ENCODE measurements at regions not wholly inside any gene's neighbourhood (a gene's known extent, or its start where the extent isn't known, plus 50 kb on each side); places are given as distances from the start of the nearest gene placed in this dataset.

DNA sequence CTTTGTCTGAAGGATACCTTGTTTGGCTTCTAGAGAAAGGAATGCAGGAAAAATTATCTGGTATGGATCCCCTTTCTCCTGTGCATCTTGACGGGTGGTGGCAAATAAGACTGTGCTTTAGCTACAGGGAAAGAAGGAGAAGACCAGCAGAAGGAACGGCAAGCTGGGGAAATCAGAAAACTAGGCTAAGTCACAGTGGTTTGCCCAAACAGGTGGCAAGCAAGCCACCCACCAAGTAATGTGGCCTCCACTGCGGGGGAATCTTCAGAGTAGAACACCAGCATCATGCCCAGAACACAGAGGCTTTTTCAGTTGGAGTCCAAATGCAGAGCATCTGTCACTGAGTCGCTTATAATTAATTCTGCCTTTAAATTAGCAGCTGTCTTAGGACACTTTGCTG lies 282.8 kb downstream of the PHF14 start:
- no peak overlapping the region for H3K4me3 ChIP-seq (ENCODE audit: insufficient read depth, low read depth, low read length)

More for the DNA sequence above, 282.8 kb downstream of the PHF14 start:
- H2AK9ac ChIP-seq (replicated peaks; ENCODE audit: low read depth, low read length, poor library complexity), result no peak overlapping the region
- no peaks in the 10 kb centered on the region for H3K27me3 ChIP-seq (ENCODE audit: control insufficient read depth, insufficient read depth, low read length)
- H2BK20ac ChIP-seq (ENCODE audit: low read depth, low read length), result no peak overlapping the region
- no peak for DNase-seq
- H3K56ac ChIP-seq (ENCODE audit: extremely low read depth, insufficient read depth, low read length), result no peak overlapping the region
- no peak overlapping the region for H3K4ac ChIP-seq (ENCODE audit: low read depth, low read length)
- no peak overlapping the region for H4K5ac ChIP-seq (ENCODE audit: low read depth, low read length)
- H3K27ac ChIP-seq (ENCODE audit: insufficient read depth, low read length), result no peak overlapping the region
- H3K79me1 ChIP-seq (ENCODE audit: low read depth in 1 of 2, low read length in 2 of 2), result no peaks in the 10 kb centered on the region
- peaks cover 1% of the 10 kb centered on the region; the same call in 1 of the 2 replicates for H3K9me3 ChIP-seq (ENCODE audit: control insufficient read depth, insufficient read depth, low read length)
- no TSS peak for BruUV-seq (replicated peaks)
- TF ChIP-seq RFX5 (IDR thresholded peaks at IDR 0.05; ENCODE audit: low read depth, low read length), result no peak
- TF ChIP-seq BHLHE40 (IDR thresholded peaks at IDR 0.05; ENCODE audit: low read depth, low read length), result no peak
- TF ChIP-seq FOS (IDR thresholded peaks at IDR 0.05; ENCODE audit: low read depth, low read length), result no peak
- no peak for TF ChIP-seq SMC3 (IDR thresholded peaks at IDR 0.05; ENCODE audit: low read depth, low read length)
- no peak for TF ChIP-seq NFE2L2 (IDR thresholded peaks at IDR 0.05; ENCODE audit: low read depth, low read length)
- TF ChIP-seq, protein P1, sequence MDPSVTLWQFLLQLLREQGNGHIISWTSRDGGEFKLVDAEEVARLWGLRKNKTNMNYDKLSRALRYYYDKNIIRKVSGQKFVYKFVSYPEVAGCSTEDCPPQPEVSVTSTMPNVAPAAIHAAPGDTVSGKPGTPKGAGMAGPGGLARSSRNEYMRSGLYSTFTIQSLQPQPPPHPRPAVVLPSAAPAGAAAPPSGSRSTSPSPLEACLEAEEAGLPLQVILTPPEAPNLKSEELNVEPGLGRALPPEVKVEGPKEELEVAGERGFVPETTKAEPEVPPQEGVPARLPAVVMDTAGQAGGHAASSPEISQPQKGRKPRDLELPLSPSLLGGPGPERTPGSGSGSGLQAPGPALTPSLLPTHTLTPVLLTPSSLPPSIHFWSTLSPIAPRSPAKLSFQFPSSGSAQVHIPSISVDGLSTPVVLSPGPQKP (IDR thresholded peaks at IDR 0.05; ENCODE audit: borderline replicate concordance, low read depth, low read length), result no peak
- no peak for TF ChIP-seq CTCF (conservative IDR thresholded peaks at IDR 0.05; ENCODE audit: low read depth, low read length)
- no peak for TF ChIP-seq RCOR1 (IDR thresholded peaks at IDR 0.05; ENCODE audit: insufficient replicate concordance, low read length)
- no peak for TF ChIP-seq USF2 (IDR thresholded peaks at IDR 0.05; ENCODE audit: low read depth, low read length)
- TF ChIP-seq POLR2A (IDR thresholded peaks at IDR 0.05; ENCODE audit: low read depth, low read length), result no peak
- TF ChIP-seq CHD1 (IDR thresholded peaks at IDR 0.05; ENCODE audit: low read depth, low read length), result no peak
- TF ChIP-seq MAZ (IDR thresholded peaks at IDR 0.05; ENCODE audit: borderline replicate concordance, low read depth, low read length), result no peak
- TF ChIP-seq MXI1 (IDR thresholded peaks at IDR 0.05; ENCODE audit: borderline replicate concordance, low read depth, low read length), result no peak
- no peak for TF ChIP-seq MAFK (IDR thresholded peaks at IDR 0.05; ENCODE audit: low read depth, low read length)
- TF ChIP-seq CEBPB (IDR thresholded peaks at IDR 0.05; ENCODE audit: low read depth, low read length), result no peak
- no peak for TF ChIP-seq RAD21 (IDR thresholded peaks at IDR 0.05; ENCODE audit: low read length)
- ChIA-PET POLR2A (ENCODE audit: unreplicated experiment) (interaction anchor here (1.0 kb wide), 1 partner anchor 44 kb away, joined by 3 read pairs; no protein-coding TSS in a partner anchor), CTCF (no interaction called here)
- H3K18ac ChIP-seq (ENCODE audit: low read depth, low read length), result no peak overlapping the region
- no peak overlapping the region for H4K91ac ChIP-seq (ENCODE audit: insufficient read depth, low read depth, low read length)
- no peak overlapping the region for H4K8ac ChIP-seq (ENCODE audit: low read depth in 2 of 2, low read length in 2 of 2)
- no peak overlapping the region for H3K4me2 ChIP-seq (ENCODE audit: low read depth, low read length)
- H2BK5ac ChIP-seq (ENCODE audit: low read depth, low read length, poor library complexity, severe bottlenecking), result no peak overlapping the region
- in situ Hi-C loops (cut with MboI; ENCODE audit: low sequenced_read_pairs) (no loop called here), intact Hi-C loops (cut with micrococcal nuclease) (no loop called here), dilution Hi-C loops (cut with HindIII; ENCODE audit: low sequenced_read_pairs, unreplicated experiment) (no loop called here)
- no peak for ATAC-seq (ENCODE audit: low read depth)
- no peaks in the 10 kb centered on the region for H3K9me1 ChIP-seq (ENCODE audit: insufficient read depth, low read length)
- H2AFZ ChIP-seq (replicated peaks; ENCODE audit: low read length, poor library complexity), result no peak overlapping the region
- H2BK15ac ChIP-seq (ENCODE audit: low read depth, low read length), result no peak overlapping the region
- no CpG with 5 or more reads among the region's 4 CpGs for WGBS, 2 experiments (ENCODE audit: extremely low coverage in 2 of 2, insufficient read length in 1 of 2)
- H3K23ac ChIP-seq (ENCODE audit: low read depth, low read length), result no peak overlapping the region
- H4K20me1 ChIP-seq (ENCODE audit: insufficient read depth, low read length), result no peaks in the 10 kb centered on the region
- H2AK5ac ChIP-seq (ENCODE audit: low read depth, low read length), result no peak overlapping the region
- H3K14ac ChIP-seq (replicated peaks; ENCODE audit: low read depth, low read length), result no peak overlapping the region
- no peaks in the 10 kb centered on the region for H3K4me1 ChIP-seq (ENCODE audit: control insufficient read depth, insufficient read depth, low read length)
- no peak overlapping the region for H3K9ac ChIP-seq (ENCODE audit: low read depth, low read length)
- no peak overlapping the region for H2BK120ac ChIP-seq (ENCODE audit: low read depth, low read length)
- no peaks in the 10 kb centered on the region for H3K36me3 ChIP-seq (ENCODE audit: control insufficient read depth, insufficient read depth, low read length)
